Osteoblast (primary cell): ENCODE measurements at regions not wholly inside any gene's neighbourhood (a gene's known extent, or its start where the extent isn't known, plus 50 kb on each side); places are given as distances from the start of the nearest gene placed in this dataset.

Experiments
- DNase-seq: peaks from one replicate; pipeline ENCODE4 v3.0.0; 2011; ENCODE audit warnings: low spot score, mixed read lengths; ENCODE audit not compliant: insufficient read length; ENCODE audit errors: missing footprints
- H2AFZ ChIP-seq: 2 replicates; pipeline ENCODE4 v1.6.0; 2011; ENCODE audit warnings: mild to moderate bottlenecking, low read length
- H3K27ac ChIP-seq: 2 replicates; pipeline ENCODE4 v1.5.1; 2011; ENCODE audit warnings: mild to moderate bottlenecking, low read depth, low read length, moderate library complexity
- H3K27me3 ChIP-seq: 2 replicates; pipeline ENCODE4 v1.6.0; 2012; ENCODE audit warnings: mild to moderate bottlenecking, control low read depth, inconsistent platforms, low read length, moderate library complexity; ENCODE audit not compliant: insufficient read depth
- H3K36me3 ChIP-seq: 2 replicates; pipeline ENCODE4 v1.5.1; 2011; ENCODE audit warnings: mild to moderate bottlenecking, low read length, control low read depth, moderate library complexity; ENCODE audit not compliant: insufficient read depth
- H3K4me1 ChIP-seq: 2 replicates; pipeline ENCODE4 v1.5.1; 2011; ENCODE audit warnings: mild to moderate bottlenecking, low read length, control low read depth, moderate library complexity; ENCODE audit not compliant: insufficient read depth
- H3K4me2 ChIP-seq: 2 replicates; pipeline ENCODE4 v1.6.0; 2011; ENCODE audit warnings: mild to moderate bottlenecking, low read length; ENCODE audit not compliant: insufficient read depth
- H3K4me3 ChIP-seq: fragments of 200-600 bp; sonication (generic); 3 replicates; pipeline ENCODE4 v1.5.1; 2012; ENCODE audit warnings: mild to moderate bottlenecking, low read length, inconsistent platforms; ENCODE audit not compliant: insufficient read depth
- H3K79me2 ChIP-seq: 2 replicates; pipeline ENCODE4 v1.6.0; 2012; ENCODE audit warnings: mild to moderate bottlenecking, low read length, control low read depth, inconsistent platforms; ENCODE audit not compliant: insufficient read depth
- H3K9me3 ChIP-seq: 2 replicates; pipeline ENCODE4 v1.5.1; 2011; ENCODE audit warnings: low read depth, low read length, control low read depth
- H4K20me1 ChIP-seq: 2 replicates; pipeline ENCODE4 v1.6.0; 2012; ENCODE audit warnings: mild to moderate bottlenecking, low read length, control low read depth; ENCODE audit not compliant: insufficient read depth
- CTCF ChIP-seq: IDR thresholded peaks from 2 replicates; pipeline ENCODE4 v1.5.1; 2011; ENCODE audit warnings: mild to moderate bottlenecking, low read depth, low read length, moderate library complexity; ENCODE audit errors: extremely low read depth

DNA sequence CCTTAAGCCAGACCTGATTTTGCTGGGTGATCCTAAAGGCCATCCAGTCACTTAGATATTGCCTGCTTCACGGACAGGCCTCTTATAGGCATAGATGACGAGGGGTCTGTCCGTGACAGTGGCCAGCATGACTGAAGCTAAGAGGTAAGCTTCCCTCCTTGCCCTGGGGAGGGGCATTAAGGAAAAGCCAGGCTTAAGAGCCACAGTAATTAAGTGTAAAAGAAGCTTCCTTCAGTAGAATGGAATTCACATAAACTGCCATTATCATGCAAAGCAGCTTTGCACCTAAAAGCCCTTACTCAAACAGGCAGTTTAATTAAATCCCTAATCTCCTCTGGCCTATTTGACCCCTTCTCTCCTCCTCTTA is 99.4 kb upstream of the PKDCC start:
- no peak for TF ChIP-seq CTCF
- Histone ChIP-seq H3K9me3 (peaks cover 3% of the 10 kb centered on the region), H4K20me1 (no peaks in the 10 kb centered on the region), H3K27me3 (peaks cover 24% of the 10 kb centered on the region), H2AFZ (no peak overlapping the region), H3K27ac (no peak overlapping the region), H3K4me1 (peaks cover 2% of the 10 kb centered on the region), H3K36me3 (no peaks in the 10 kb centered on the region), H3K4me3 (no peak overlapping the region), H3K4me2 (no peak overlapping the region), H3K79me2 (no peaks in the 10 kb centered on the region)
- no peak for DNase-seq

- no peak overlapping the region for H3K4me2 ChIP-seq
- H3K9me3 ChIP-seq = peaks cover 3% of the 10 kb centered on the region
- no peak overlapping the region for H3K4me3 ChIP-seq
- H4K20me1 ChIP-seq = no peaks in the 10 kb centered on the region
- no peak for TF ChIP-seq CTCF
- peaks cover 23% of the 10 kb centered on the region for H3K27me3 ChIP-seq
- no peak overlapping the region for H2AFZ ChIP-seq
- H3K27ac ChIP-seq = no peak overlapping the region
- no peaks in the 10 kb centered on the region for H3K79me2 ChIP-seq
- peaks cover 4% of the 10 kb centered on the region for H3K4me1 ChIP-seq
- H3K36me3 ChIP-seq = no peaks in the 10 kb centered on the region
- no peak for DNase-seq
Observed at GRCh38 chr2:41949091-41949882, 98.5 kb upstream of the PKDCC start.

DNA sequence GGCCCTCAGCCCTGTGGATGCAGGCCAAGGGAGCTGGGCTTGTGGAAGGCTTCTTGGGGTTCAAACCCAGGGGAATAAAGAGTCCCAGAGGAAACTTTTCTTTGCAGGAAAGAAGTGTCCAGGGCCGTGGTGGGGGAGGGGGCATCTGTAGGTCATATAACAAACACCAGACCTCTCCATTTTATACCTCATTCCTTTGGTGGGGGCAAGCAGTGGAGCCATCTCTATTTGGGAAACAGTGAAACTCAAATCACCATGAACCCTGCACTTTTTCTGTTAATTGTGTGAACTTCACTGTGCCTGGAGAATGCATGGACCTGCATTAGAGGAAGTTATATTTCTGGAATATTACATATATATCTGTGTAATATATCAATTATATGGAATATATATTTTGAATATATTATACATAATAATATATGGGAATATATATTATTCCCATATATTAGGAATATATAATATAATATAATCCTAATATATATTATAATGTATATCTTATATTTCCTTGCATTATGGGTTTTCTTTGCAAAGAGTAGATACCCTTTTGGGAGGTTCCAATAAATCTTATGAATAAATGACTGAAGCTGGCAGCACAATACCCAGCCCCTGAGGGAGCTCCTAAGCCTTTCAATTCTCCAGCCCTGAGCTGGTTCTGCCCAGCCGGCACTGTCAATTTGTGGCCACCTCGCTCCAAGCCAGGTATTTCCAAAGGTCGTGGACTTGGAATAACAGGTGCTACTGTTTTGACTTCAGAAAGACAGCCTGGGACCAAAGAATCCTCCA is 97.7 kb upstream of the PKDCC start:
- no peak overlapping the region for H2AFZ ChIP-seq
- H3K9me3 ChIP-seq = peaks cover 3% of the 10 kb centered on the region
- no peak for TF ChIP-seq CTCF
- peaks cover 4% of the 10 kb centered on the region for H3K4me1 ChIP-seq
- H3K79me2 ChIP-seq = no peaks in the 10 kb centered on the region
- H3K36me3 ChIP-seq = no peaks in the 10 kb centered on the region
- no peak overlapping the region for H3K27ac ChIP-seq
- no peak overlapping the region for H3K4me2 ChIP-seq
- H4K20me1 ChIP-seq = no peaks in the 10 kb centered on the region
- H3K4me3 ChIP-seq = no peak overlapping the region
- no peak for DNase-seq
- peaks cover 19% of the 10 kb centered on the region for H3K27me3 ChIP-seq

DNA sequence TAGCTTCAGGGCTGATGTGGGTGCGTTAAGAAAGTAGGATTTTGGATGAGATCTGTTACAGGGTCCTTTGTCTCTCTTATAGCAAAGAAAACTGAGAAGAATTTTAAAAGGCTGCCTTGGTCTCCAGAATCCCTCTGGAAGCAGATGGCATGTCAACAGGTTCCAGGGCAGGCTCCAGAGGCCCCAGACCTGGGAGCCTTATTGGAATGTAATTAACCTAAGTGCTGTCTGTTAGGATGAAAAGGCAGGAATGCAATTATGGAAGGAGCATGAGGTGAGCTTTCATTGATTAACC is 97.2 kb upstream of the PKDCC start:
- Histone ChIP-seq H4K20me1 (no peaks in the 10 kb centered on the region), H2AFZ (no peak overlapping the region), H3K4me1 (peaks cover 4% of the 10 kb centered on the region), H3K36me3 (no peaks in the 10 kb centered on the region), H3K4me2 (no peak overlapping the region), H3K4me3 (no peak overlapping the region), H3K27ac (no peak overlapping the region), H3K27me3 (peaks cover 19% of the 10 kb centered on the region), H3K79me2 (no peaks in the 10 kb centered on the region), H3K9me3 (no peaks in the 10 kb centered on the region)
- TF ChIP-seq CTCF = no peak
- no peak for DNase-seq
